Motor neuron (in vitro differentiated cells): ENCODE measurements at regions not wholly inside any gene's neighbourhood (a gene's known extent, or its start where the extent isn't known, plus 50 kb on each side); places are given as distances from the start of the nearest gene placed in this dataset.

ENCODE experiments used
- ATAC-seq, 8 experiments: fragments of 200-7000 bp; cut with Tn5 transposase; replicated peaks in 6 of 8; 2 replicates each; pipeline ENCODE4 v1.8.0; 2021; ENCODE audit warnings: mild to moderate bottlenecking in 8 of 8, moderate library complexity in 8 of 8
- H3K27ac ChIP-seq, 2 donors: fragments of 250-450 bp; sonication (Bioruptor Pico); 2 replicates each; pipeline ENCODE4 v1.9.0; 2021; ENCODE audit warnings: antibody characterized with exemption in 2 of 2, mild to moderate bottlenecking in 2 of 2, moderate library complexity in 1 of 2
- H3K4me1 ChIP-seq, 2 donors: fragments of 250-450 bp; sonication (Bioruptor Pico); replicated peaks in 1 of 2; 2 replicates each; pipeline ENCODE4 v1.6.1; 2021; ENCODE audit warnings: antibody characterized with exemption in 2 of 2, mild to moderate bottlenecking in 2 of 2, moderate library complexity in 1 of 2
- H3K4me3 ChIP-seq, 5 donors: fragments of 250-450 bp; sonication (Bioruptor Pico); 2 replicates each; pipeline ENCODE4 v1.9.0; 2021; ENCODE audit warnings: antibody characterized with exemption in 5 of 5, mild to moderate bottlenecking in 5 of 5, moderate library complexity in 4 of 5
- WGBS, 10 experiments: fragments of 450-650 bp; shearing (Covaris generic); methylation state at CpG; one replicate each; pipeline ENCODE4 v1.0.0; 2022; 5-methylcytosine and 5-hydroxymethylcytosine counted together
- in situ Hi-C, 9 experiments: fragments of 400-800 bp; cut with MboI; loops; one replicate each; pipeline ENCODE4 v1.15.0; 2021; ENCODE audit warnings: low sequenced_read_pairs in 9 of 9, low pct_unique_long_range_greater_than_20kb in 2 of 9; ENCODE audit not compliant: unreplicated experiment in 9 of 9

DNA sequence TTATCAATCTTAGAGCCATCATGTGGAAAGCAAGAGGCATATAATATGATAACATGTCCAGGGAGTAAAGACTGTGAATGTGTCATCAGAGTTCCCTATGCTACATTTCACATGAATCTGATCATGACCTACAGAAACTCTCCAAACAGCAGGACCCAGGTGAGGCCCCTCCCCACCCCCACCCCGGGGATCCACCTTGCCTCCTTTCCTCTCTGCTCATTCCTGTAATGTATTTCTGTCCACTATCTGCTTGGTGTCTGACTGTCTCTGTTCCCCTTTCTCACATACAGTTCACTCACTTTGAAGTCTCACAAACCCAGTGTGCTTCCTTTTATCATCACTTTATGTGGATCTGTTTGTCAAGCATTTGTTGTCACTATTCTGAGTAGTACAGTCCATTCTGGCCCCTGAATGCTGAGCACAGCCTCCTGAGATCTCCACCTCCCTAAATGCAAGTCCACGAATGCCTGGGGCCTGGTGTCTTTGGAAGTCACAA is 76.4 kb upstream of the SMARCA2 start:
- in situ Hi-C loops = no loop called here
- no peaks in the 10 kb centered on the region for H3K4me1 ChIP-seq
- no peak overlapping the region for H3K27ac ChIP-seq
- no peak overlapping the region for H3K4me3 ChIP-seq
- ATAC-seq = no peak
- WGBS, 10 experiments = 73 to 100% methylated on average over 1 to 2 of the region's 2 CpGs; no CpG with 5 or more reads in 8 of the 10 experiments

DNA sequence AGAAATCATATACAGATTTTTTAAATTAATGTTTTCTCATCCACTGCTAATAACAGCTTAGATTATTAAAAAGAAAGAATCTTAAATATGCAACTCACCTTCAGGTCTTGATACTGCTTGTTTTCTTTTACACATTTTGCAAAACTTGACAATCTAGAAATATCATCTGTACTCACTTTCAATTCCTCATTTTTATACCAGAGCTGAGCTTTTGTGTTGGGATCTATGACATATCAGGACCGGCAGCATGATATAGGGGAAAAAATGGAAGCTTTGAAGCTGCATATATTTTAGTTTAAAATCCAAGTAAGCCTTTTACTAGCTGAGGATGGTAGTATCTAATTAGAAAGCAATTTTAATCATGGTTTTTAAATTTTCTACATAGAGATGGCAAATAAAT is 75.7 kb upstream of the SMARCA2 start:
- 57 to 100% (median 100%) methylated on average over 1 of the region's 1 CpG; no CpG with 5 or more reads in 1 of the 10 experiments for WGBS, 10 experiments

DNA sequence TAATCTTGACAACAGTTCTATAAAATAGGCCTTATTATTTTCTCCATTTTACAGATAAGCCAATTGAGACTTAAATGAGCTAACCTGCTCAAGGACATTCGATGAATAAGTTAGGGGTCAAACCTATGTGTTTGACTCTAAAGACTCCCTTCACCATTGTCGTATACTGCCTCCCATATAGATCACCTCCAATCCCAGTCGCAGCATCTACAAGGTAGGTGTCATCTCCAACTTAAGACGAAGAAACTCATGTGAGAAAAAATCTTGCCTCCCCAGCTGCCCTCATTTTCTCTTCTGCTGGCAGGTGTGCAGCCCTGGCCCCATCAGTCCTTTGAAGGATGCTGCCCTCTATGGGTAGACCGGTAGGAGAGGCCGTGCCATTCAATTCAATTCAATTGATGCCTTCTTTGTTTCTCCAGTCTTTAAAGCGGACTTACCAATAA is 75.2 kb upstream of the SMARCA2 start:
- no peak overlapping the region for H3K4me3 ChIP-seq
- H3K27ac ChIP-seq = no peak overlapping the region
- in situ Hi-C loops = no loop called here
- ATAC-seq = peak in 7 of 8 experiments; percentile 50 to 90 (median 62)
- 31 to 85% (median 58%) methylated on average over 1 to 7 of the region's 7 CpGs; no CpG with 5 or more reads in 1 of the 10 experiments for WGBS, 10 experiments
- H3K4me1 ChIP-seq = peaks cover 0 to 4% of the 10 kb centered on the region in 2 donors

More for the DNA sequence above, 75.7 kb upstream of the SMARCA2 start:
- peaks cover 0 to 2% of the 10 kb centered on the region in 2 donors for H3K4me1 ChIP-seq
- in situ Hi-C loops = no loop called here
- H3K4me3 ChIP-seq = no peak overlapping the region
- ATAC-seq = no peak
- H3K27ac ChIP-seq = no peak overlapping the region

DNA sequence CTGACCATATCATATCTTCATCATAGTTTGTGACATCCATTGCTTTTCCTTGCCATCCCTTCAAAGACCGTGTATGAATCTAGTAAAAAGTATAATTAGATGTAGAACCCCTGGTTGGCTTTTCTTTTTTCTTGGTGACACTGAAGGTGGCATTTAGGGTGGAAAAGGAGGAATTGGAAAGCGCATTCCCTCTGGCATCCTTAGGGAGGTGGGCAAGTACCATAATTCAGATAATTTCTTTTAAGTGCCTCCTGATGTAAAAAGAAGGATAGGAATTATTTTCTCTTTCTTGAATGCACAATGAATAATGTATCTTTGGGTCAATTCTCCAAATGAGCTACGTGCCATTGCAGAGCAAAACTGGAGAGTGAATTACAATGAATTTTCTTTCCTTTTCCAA is 73.2 kb upstream of the SMARCA2 start:
- Histone ChIP-seq H3K27ac (no peak overlapping the region), H3K4me1 (peaks cover 11 to 24% of the 10 kb centered on the region in 2 donors), H3K4me3 (no peak overlapping the region)
- in situ Hi-C loops = no loop called here
- ATAC-seq = no peak
- WGBS, 10 experiments = 24 to 91% (median 71%) methylated on average over 1 to 3 of the region's 3 CpGs; no CpG with 5 or more reads in 1 of the 10 experiments

DNA sequence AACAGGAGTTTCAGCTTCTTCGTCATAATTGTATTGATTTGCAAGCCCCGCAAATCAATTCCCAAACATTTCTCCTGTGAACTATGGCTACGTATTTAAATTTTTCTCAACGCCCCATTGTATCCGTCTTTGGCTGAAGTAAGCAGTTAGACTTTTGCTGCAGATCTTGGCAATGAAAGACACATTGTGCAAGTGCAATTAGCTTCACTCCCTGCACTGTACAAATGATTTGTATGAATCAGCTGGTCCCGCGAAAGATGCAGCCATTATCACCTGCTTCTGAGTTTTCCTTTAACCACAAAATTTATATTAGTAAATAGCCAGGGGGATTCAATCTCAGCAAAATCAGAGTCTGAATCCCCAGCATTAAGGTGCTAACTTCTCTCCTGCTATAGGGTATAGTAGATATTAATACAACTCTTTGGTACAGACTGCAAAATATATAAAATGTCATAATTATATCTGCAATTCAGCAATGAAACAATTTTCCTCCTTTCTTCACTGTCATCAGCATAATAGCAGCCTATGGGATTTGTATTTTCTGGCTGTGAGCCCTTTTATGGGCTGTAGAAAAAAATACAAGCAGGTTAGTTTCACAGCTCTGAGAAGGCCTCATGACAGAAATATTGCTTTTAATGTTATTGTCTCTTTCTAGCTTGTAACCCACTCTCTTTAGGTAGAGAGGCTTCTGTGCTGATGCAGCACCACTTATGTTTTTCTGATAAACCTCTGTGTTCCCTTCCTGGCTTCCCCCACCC is 68.4 kb upstream of the SMARCA2 start:
- H3K27ac ChIP-seq = no peak overlapping the region
- H3K4me3 ChIP-seq = no peak overlapping the region
- ATAC-seq = peak in 6 of 8 experiments; percentile 22 to 69 (median 44)
- peaks cover 21 to 40% of the 10 kb centered on the region in 2 donors for H3K4me1 ChIP-seq
- in situ Hi-C loops = no loop called here
- 13 to 90% (median 82%) methylated on average over 3 to 7 of the region's 7 CpGs; no CpG with 5 or more reads in 1 of the 10 experiments for WGBS, 10 experiments

DNA sequence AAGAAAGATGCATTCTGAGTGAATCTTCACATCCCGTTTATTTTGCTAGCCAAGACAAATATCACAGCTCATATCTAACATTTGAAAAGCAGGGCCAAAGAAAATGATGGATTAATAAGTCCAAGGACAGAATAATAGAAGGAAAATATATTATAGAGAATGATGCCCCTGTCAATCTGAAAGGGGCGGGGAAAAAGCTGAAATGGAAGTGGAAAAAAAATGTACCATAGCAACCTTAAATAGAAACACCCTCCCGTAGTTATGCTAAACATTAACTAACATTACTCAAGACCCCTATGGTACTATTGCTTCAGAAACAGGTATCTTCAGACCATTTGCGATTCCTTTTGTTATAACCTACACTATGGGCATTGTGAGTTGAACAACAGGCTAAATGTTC is 67.7 kb upstream of the SMARCA2 start:
- 11 to 100% (median 64%) methylated on average over 1 to 4 of the region's 4 CpGs; no CpG with 5 or more reads in 1 of the 10 experiments for WGBS, 10 experiments
- H3K27ac ChIP-seq = no peak overlapping the region
- H3K4me3 ChIP-seq = no peak overlapping the region
- ATAC-seq = no peak
- in situ Hi-C loops = no loop called here
- peaks cover 21 to 43% of the 10 kb centered on the region in 2 donors for H3K4me1 ChIP-seq

DNA sequence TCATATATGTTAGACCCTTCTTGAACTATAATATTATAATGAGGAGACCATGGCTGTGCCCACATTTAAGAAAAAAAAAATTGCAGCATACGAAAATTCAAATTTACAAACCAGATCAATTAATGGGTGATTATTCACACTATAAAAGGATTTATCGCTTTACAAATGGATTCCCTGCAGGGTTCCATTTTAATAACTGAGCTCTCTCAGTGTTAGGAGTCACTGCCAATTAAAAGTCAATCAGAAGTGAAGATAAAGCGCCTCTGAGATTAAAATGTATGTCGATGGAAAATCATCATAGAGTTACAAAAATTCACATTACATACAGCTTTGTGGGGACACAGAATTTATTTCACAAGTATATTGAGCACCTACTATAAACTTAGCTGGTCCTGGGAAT is 66.6 kb upstream of the SMARCA2 start:
- ATAC-seq = no peak
- in situ Hi-C loops = no loop called here
- Histone ChIP-seq H3K27ac (no peak overlapping the region), H3K4me3 (no peak overlapping the region), H3K4me1 (peaks cover 21 to 43% of the 10 kb centered on the region in 2 donors)
- WGBS, 10 experiments = 47 to 100% (median 87%) methylated on average over 2 to 4 of the region's 4 CpGs

DNA sequence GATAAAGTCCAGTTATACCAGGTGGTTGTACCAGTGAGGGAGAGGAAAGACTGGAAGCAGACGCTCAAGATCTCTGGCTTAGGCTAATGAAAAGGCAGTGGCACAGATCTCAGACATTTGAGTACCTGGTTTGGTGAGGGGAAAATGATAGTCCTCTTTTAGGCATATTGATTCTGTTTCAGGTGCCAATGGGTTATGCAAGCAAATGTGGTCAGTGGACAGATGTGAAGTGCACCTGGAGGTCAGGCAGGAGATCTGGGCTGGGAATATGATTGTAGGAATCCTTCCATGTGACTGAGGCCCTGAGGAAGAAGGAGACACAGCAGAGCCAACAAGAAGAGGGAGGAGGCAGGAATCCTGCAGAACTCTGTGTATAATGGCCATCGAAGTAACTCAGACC is 63.7 kb upstream of the SMARCA2 start:
- Histone ChIP-seq H3K27ac (no peak overlapping the region), H3K4me3 (no peak overlapping the region), H3K4me1 (peaks cover 15 to 24% of the 10 kb centered on the region in 2 donors)
- peak in 1 of 8 experiments; percentile 41 for ATAC-seq
- 60 to 92% (median 77%) methylated on average over 1 to 2 of the region's 2 CpGs; no CpG with 5 or more reads in 4 of the 10 experiments for WGBS, 10 experiments
- in situ Hi-C loops = no loop called here

DNA sequence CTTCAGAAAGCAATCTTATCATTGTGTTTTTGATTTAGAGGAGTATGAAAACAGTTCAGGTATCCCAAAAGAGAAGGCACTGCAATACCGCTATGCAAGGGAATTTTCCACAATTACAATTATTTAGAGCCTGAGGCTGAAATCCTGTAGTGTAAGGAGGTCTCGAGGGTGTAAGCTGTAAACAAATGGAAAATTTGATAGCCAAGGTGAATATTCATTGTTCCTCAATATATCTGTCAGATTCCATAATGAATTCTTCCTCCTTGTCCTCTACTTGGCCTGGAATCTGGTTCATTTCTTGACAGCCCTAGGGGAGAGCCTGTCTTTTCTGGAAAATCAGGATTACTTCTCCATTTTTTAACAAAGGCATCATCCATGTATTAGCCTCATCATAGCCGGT is 63.1 kb upstream of the SMARCA2 start:
- 16 to 100% (median 75%) methylated on average over 1 to 3 of the region's 3 CpGs; no CpG with 5 or more reads in 2 of the 10 experiments for WGBS, 10 experiments
- in situ Hi-C loops = no loop called here
- peak in 2 of 8 experiments; percentile 15 to 83 for ATAC-seq
- H3K27ac ChIP-seq = no peak overlapping the region
- H3K4me3 ChIP-seq = no peak overlapping the region
- H3K4me1 ChIP-seq = peaks cover 10 to 18% of the 10 kb centered on the region in 2 donors

DNA sequence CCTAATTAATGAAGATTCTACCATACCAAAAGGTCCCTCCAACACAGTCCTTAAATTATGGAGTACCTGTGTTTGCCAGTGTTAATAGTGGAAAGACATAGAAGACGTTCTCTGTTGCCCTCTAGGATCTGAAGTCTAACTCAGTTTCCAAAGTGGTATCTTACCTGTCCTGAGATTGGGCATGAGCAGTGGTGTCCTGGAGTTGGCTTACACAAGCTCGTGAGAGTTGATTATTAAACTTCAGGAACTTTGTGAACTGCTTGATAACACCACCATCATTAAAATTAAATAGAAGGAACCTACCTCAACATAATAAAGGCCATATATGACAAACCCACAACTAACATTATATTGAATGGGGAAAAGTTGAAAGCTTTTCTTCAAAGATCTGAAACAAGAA is 60.9 kb upstream of the SMARCA2 start:
- no peak for ATAC-seq
- Histone ChIP-seq H3K4me1 (peaks cover 4 to 10% of the 10 kb centered on the region in 2 donors), H3K4me3 (no peak overlapping the region), H3K27ac (no peak overlapping the region)
- in situ Hi-C loops = no loop called here
- 0 to 100% (median 80%) methylated on average over 1 to 2 of the region's 2 CpGs; no CpG with 5 or more reads in 1 of the 10 experiments for WGBS, 10 experiments

DNA sequence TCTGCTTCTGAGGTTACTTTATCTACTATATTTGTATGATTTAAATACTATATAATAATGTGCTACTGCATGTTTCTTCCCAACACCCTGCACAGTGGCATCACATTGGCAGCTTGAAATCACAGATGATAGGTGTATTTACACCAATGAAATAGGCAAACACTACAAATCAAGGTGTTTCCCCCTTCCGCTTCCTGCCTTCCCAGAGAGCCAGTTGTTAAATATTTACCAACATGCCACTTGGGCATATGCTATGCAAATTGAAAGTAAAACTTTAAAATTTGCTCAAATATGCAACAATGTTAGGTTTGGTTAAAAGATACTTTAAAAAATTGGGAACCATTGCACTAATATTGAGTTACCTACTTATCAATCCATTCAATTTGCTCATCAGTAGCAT is 58.2 kb upstream of the SMARCA2 start:
- H3K4me3 ChIP-seq = no peak overlapping the region
- WGBS, 10 experiments = 80 to 100% (median 93%) methylated on average over 1 of the region's 1 CpG; no CpG with 5 or more reads in 3 of the 10 experiments
- H3K4me1 ChIP-seq = peaks cover 0 to under 1% of the 10 kb centered on the region in 2 donors
- no peak overlapping the region for H3K27ac ChIP-seq
- in situ Hi-C loops = no loop called here
- ATAC-seq = no peak

DNA sequence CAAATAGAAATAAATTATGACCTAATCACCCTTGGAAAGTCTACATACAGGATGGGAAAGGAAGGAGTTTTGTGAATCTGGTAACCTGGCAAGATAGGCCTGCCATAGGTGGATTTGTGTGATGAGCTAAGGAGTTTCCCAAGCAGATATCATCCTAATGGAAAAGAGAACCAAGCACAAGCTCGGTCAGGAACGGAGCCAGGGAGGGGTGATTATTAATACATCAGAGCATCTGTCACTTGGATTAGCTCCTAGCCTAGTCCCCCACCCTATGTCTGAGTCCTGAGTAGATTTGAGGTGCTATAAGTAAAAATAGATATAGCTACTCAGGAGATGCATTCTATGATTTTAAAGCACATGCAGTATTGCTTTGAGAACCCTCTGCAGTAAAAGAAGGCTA is 57.3 kb upstream of the SMARCA2 start:
- Histone ChIP-seq H3K4me3 (no peak overlapping the region), H3K27ac (no peak overlapping the region), H3K4me1 (no peaks in the 10 kb centered on the region)
- in situ Hi-C loops = no loop called here
- ATAC-seq = no peak
- whole genome bisulfite sequencing, 10 experiments = 33 to 92% (median 82%) methylated on average over 1 to 2 of the region's 2 CpGs; no CpG with 5 or more reads in 5 of the 10 experiments

DNA sequence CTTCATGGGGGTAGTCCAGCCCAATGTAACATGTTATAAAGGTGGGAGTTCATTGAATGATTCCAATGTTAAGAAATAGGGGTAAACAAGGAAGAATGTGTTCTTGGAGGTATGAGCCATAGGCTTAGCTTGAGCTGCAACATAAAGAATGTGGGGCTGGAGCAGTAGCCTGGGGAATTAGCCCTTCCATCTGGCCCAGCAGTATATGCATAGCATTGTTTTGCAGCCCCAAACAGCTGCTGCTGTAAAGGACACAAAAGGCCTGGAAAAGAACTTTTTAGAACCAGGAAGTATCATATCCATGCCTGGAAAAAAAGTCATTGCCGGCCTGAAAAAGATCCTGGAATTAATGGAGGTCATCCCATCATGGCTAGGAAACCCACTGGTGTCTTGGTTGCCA is 55.8 kb upstream of the SMARCA2 start:
- WGBS, 10 experiments = 17 to 80% (median 63%) methylated on average over 1 of the region's 1 CpG; no CpG with 5 or more reads in 4 of the 10 experiments
- no peak overlapping the region for H3K27ac ChIP-seq
- ATAC-seq = peak in 1 of 8 experiments; percentile 22

More for the DNA sequence above, 55.8 kb upstream of the SMARCA2 start:
- Histone ChIP-seq H3K4me3 (no peak overlapping the region), H3K4me1 (no peaks in the 10 kb centered on the region)
- in situ Hi-C loops = no loop called here
